Right atrium auricular region (tissue), 2 donors: ENCODE measurements at regions not wholly inside any gene's neighbourhood (a gene's known extent, or its start where the extent isn't known, plus 50 kb on each side); places are given as distances from the start of the nearest gene placed in this dataset.

Experiments used
- DNase-seq: peaks from one replicate; pipeline ENCODE4 v3.0.0-alpha.2; 2019; ENCODE audit warnings: low spot score
- H3K27ac ChIP-seq, 2 donors: fragments of 200-600 bp; sonication (generic); 1 replicate in 1 of 2; 2 replicates in 1 of 2; pipeline ENCODE4 v1.5.1; 2016 to 2019
- H3K27me3 ChIP-seq, 2 donors: fragments of 200-600 bp; sonication (generic); one replicate each; pipeline versions ENCODE4 v1.5.1 to v1.6.0; 2017 to 2019
- H3K36me3 ChIP-seq: fragments of 200-600 bp; sonication (generic); one replicate; pipeline ENCODE4 v1.5.1; 2016
- H3K4me1 ChIP-seq, 2 donors: fragments of 200-600 bp; sonication (generic); one replicate each; pipeline versions ENCODE4 v1.5.1 to v1.6.0; 2017 to 2019
- H3K4me3 ChIP-seq, 2 donors: fragments of 200-600 bp; sonication (generic); 1 replicate in 1 of 2; 2 replicates in 1 of 2; pipeline ENCODE4 v1.5.1; 2017 to 2019; ENCODE audit warnings: mild to moderate bottlenecking in 1 of 2, moderate library complexity in 1 of 2
- H3K9me3 ChIP-seq, 2 donors: fragments of 200-600 bp; sonication (generic); one replicate each; pipeline ENCODE4 v1.5.1; 2019
- TF ChIP-seq, protein P1 (sequence below), 2 donors: fragments of 200-600 bp; sonication (generic); IDR thresholded peaks; one replicate each; pipeline ENCODE4 v1.5.1; 2019; ENCODE audit warnings: antibody characterized with exemption in 2 of 2

DNA sequence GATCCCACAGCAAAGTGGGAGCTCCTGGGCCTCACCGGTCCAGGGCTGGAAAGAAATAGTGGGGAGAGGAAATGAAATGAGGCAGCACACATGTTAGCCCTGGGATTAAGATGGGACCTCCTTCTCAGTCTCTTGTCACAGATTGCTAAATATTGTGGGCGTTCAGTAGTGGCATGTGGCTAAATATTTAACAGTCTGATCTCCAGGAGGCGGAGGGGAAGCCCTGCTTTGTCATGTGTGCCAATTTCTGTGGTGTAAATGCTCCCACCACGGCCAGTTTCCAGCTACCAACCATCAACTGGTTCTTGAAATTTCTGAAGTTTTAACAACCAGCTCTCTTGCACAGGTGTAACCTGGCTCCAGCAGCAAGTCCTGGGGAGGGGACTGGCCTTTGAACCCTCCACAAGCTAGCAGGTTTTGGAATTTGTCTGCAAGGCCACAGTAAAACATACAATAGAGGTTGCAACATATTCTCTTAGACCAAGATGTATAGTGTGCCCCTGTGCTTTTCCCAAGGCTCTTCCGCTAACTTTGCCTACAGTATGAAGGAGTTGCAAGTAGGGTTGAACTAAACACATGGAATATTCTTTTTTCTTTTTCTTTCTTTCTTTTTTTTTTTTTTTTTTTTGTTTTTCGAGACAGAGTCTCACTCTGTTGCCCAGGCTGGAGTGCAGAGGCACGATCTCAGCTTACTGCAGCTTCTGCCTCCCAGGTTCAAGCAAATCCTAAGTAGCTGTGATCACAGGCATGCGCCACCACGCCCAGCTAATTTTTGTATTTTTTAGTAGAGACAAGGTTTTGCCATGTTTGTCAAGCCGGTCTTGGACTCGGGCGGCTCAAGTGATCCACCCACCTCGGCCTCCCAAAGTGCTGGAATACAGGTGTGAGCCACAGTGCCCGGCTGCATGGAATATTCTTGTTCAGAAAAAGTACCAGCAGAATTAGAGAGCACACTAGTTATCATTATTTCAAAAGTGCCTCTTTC is 103.1 kb upstream of the PCBD1 start:
- Histone ChIP-seq H3K36me3 (no peaks in the 10 kb centered on the region), H3K9me3 (no peaks in the 10 kb centered on the region), H3K27me3 (no peaks in the 10 kb centered on the region), H3K27ac (no peak overlapping the region), H3K4me1 (no peaks in the 10 kb centered on the region), H3K4me3 (no peak overlapping the region)
- no peak for DNase-seq
- TF ChIP-seq, protein P1, sequence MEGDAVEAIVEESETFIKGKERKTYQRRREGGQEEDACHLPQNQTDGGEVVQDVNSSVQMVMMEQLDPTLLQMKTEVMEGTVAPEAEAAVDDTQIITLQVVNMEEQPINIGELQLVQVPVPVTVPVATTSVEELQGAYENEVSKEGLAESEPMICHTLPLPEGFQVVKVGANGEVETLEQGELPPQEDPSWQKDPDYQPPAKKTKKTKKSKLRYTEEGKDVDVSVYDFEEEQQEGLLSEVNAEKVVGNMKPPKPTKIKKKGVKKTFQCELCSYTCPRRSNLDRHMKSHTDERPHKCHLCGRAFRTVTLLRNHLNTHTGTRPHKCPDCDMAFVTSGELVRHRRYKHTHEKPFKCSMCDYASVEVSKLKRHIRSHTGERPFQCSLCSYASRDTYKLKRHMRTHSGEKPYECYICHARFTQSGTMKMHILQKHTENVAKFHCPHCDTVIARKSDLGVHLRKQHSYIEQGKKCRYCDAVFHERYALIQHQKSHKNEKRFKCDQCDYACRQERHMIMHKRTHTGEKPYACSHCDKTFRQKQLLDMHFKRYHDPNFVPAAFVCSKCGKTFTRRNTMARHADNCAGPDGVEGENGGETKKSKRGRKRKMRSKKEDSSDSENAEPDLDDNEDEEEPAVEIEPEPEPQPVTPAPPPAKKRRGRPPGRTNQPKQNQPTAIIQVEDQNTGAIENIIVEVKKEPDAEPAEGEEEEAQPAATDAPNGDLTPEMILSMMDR (IDR thresholded peaks at IDR 0.05) = no peak

DNA sequence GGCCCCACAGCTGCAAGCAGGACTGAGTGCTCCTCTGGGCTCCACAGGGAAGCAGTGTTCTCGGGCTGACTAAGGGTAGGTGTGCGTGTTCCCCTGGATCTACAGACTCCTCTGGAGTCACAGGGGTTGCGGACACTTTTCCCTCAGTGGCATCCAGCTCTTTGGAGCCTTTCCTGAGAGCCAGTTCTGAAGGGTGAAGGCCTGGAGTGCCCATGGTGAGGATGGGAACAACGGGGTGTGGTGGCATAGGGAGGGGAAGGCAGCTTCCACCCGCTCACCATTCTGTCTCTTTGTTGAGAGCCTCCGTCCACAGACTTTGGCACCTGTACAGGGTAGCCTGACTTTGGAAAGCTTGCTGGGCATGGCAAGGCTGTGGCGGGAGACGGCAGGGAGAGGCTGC is 104.1 kb upstream of the PCBD1 start:
- Histone ChIP-seq H3K4me3 (no peak overlapping the region), H3K27me3 (no peaks in the 10 kb centered on the region), H3K9me3 (no peaks in the 10 kb centered on the region), H3K4me1 (no peaks in the 10 kb centered on the region), H3K36me3 (no peaks in the 10 kb centered on the region), H3K27ac (no peak overlapping the region)
- TF ChIP-seq, protein P1 (IDR thresholded peaks at IDR 0.05) = no peak
- DNase-seq = no peak

DNA sequence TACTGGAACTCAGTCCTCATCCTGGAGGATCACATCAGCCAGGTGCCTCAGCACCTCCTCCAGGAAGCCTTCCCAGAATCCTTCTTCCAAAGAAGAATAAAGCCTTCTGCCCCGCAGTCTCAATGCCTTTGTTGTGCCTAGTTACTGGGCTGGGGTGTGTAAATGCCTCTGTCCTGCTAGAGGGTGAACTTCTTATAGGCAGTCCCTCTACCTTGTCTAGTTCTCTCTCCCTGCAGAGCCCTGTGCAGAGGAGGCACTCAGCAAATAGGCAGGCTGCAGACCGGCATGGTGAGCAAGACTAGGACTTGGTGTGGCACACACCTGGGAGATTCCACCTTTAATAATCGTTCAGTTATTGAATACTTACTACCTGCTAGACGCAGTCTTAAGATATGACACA is 104.7 kb upstream of the PCBD1 start:
- no peak for DNase-seq
- Histone ChIP-seq H3K4me1 (no peaks in the 10 kb centered on the region), H3K27ac (no peak overlapping the region), H3K4me3 (no peak overlapping the region), H3K9me3 (no peaks in the 10 kb centered on the region), H3K36me3 (no peaks in the 10 kb centered on the region), H3K27me3 (no peaks in the 10 kb centered on the region)
- TF ChIP-seq, protein P1 (IDR thresholded peaks at IDR 0.05) = no peak

DNA sequence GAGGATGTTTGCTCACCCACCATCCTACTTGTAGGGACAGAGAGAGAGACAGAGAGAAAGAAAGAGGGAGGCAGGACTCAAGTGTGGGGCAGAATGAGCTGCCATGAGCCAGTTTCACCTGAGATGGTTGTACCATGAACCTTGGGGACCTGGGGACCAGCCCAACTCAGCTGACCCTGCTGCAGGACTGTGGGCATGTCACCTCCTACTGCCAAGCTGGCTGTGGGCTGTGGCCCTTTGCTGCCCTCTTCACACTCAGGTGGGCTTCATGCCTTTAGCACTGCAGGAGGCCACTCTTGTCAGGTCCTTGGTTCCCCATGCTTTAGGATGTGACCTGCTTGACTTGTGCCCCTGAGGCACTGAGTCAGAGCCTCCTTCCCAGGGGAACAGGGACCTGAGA is 108.2 kb upstream of the PCBD1 start:
- no peak overlapping the region for H3K27ac ChIP-seq
- H3K36me3 ChIP-seq = no peaks in the 10 kb centered on the region
- H3K4me3 ChIP-seq = no peak overlapping the region
- DNase-seq = no peak
- no peaks in the 10 kb centered on the region for H3K27me3 ChIP-seq
- H3K4me1 ChIP-seq = no peaks in the 10 kb centered on the region
- H3K9me3 ChIP-seq = no peaks in the 10 kb centered on the region
- TF ChIP-seq, protein P1 (IDR thresholded peaks at IDR 0.05) = no peak

DNA sequence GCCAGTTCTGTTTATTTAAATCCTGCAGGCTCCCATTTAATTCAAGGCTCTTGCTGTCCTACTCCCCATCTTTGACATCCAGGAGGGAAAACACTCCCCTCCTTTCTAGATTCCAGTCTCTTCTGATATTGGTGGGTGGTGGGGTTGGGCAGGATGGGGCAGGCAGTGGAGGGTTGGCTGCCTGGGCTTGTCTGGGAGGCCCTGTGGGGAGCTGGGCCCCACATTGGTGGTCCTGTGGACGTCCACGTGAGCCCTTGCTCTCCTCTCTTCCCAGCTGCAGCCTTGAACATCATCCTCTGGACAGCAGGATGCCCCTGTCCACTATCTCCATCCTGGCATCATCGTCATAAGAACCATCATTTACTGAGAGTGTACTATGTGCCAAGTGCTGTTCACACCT is 108.9 kb upstream of the PCBD1 start:
- H3K4me3 ChIP-seq = no peak overlapping the region

More for the DNA sequence above, 108.9 kb upstream of the PCBD1 start:
- TF ChIP-seq, protein P1 (IDR thresholded peaks at IDR 0.05) = no peak
- Histone ChIP-seq H3K27me3 (no peaks in the 10 kb centered on the region), H3K9me3 (no peaks in the 10 kb centered on the region), H3K36me3 (no peaks in the 10 kb centered on the region), H3K27ac (no peak overlapping the region), H3K4me1 (no peaks in the 10 kb centered on the region)
- no peak for DNase-seq
